NB4 (cell line): ENCODE measurements at regions not wholly inside any gene's neighbourhood (a gene's known extent, or its start where the extent isn't known, plus 50 kb on each side); places are given as distances from the start of the nearest gene placed in this dataset.

ENCODE experiments used
- CTCF ChIP-seq: IDR thresholded peaks from one replicate; pipeline ENCODE4 v1.5.1; 2012; ENCODE audit warnings: low read depth, low read length
- POLR2A ChIP-seq: IDR thresholded peaks from 2 replicates; pipeline ENCODE4 v1.6.1; 2011; ENCODE audit warnings: mild to moderate bottlenecking; ENCODE audit not compliant: insufficient read length; ENCODE audit errors: extremely low read depth

GRCh38 chr14:34222122-34222521, 239.9 kb downstream of the SPTSSA start:
- no peak for TF ChIP-seq CTCF
- TF ChIP-seq POLR2A: no peak
